ENCODE measurements at regions not wholly inside any gene's neighbourhood (a gene's known extent, or its start where the extent isn't known, plus 50 kb on each side); places are given as distances from the start of the nearest gene placed in this dataset.

DNA sequence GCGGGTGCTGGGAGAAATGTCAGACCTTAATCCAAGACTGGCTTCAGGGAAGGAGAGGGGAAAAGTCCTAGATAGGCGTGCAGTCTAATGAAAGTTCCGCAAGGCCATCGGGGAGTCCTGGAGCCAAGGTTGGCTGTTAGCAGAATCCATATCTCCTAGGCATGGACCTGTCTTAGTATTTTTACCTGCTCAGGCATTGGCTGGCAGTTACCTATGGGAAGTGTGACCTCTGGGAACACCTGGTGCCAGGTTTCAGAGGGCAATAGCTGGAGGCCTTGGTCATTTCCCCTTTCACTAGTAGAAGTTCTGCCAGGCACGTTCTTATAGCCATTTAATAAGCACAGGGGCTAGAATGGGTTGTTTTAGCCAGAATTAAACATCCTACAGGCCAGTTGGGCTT lies 330.8 kb upstream of the SEMA6D start:
- TF ChIP-seq POLR2A (IDR thresholded peaks at IDR 0.05; ENCODE audit: extremely low read depth, insufficient read length) (no peak), MYC (IDR thresholded peaks at IDR 0.05; ENCODE audit: low read depth, low read length) (no peak)
- TF ChIP-seq, protein P1, sequence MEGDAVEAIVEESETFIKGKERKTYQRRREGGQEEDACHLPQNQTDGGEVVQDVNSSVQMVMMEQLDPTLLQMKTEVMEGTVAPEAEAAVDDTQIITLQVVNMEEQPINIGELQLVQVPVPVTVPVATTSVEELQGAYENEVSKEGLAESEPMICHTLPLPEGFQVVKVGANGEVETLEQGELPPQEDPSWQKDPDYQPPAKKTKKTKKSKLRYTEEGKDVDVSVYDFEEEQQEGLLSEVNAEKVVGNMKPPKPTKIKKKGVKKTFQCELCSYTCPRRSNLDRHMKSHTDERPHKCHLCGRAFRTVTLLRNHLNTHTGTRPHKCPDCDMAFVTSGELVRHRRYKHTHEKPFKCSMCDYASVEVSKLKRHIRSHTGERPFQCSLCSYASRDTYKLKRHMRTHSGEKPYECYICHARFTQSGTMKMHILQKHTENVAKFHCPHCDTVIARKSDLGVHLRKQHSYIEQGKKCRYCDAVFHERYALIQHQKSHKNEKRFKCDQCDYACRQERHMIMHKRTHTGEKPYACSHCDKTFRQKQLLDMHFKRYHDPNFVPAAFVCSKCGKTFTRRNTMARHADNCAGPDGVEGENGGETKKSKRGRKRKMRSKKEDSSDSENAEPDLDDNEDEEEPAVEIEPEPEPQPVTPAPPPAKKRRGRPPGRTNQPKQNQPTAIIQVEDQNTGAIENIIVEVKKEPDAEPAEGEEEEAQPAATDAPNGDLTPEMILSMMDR (IDR thresholded peaks at IDR 0.05; ENCODE audit: low read depth, low read length): no peak
- TF ChIP-seq, protein P2, sequence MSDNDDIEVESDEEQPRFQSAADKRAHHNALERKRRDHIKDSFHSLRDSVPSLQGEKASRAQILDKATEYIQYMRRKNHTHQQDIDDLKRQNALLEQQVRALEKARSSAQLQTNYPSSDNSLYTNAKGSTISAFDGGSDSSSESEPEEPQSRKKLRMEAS (IDR thresholded peaks at IDR 0.05; ENCODE audit: low read depth, low read length): no peak
- DNase-seq (ENCODE audit: low read depth): no peak
- H3K4me3 ChIP-seq (ENCODE audit: low read depth, low read length): no peak overlapping the region

DNA sequence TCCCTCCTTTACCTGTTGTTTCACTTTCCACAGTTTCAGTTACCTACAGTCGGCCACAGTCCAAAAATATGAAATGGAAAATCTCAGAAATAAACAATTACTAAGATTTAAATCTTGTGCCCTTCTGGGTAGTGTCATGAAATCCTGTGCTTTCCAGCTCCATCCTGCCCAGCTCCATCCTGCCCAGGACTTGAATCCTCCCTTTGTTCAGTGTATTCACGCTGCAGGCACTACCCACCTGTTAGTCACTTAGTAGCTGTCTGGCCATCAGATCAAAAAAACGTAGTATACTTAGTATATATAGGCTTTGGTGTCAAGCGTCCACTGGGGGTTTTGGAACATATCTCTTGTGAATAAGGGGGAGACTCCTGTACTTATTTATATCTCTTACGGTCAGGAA lies 329.0 kb upstream of the SEMA6D start:
- no peak for TF ChIP-seq POLR2A (IDR thresholded peaks at IDR 0.05; ENCODE audit: extremely low read depth, insufficient read length)
- TF ChIP-seq, protein P2 (IDR thresholded peaks at IDR 0.05; ENCODE audit: low read depth, low read length): no peak
- TF ChIP-seq, protein P1 (IDR thresholded peaks at IDR 0.05; ENCODE audit: low read depth, low read length): no peak
- no peak for TF ChIP-seq MYC (IDR thresholded peaks at IDR 0.05; ENCODE audit: low read depth, low read length)
- no peak for DNase-seq (ENCODE audit: low read depth)
- H3K4me3 ChIP-seq (ENCODE audit: low read depth, low read length): no peak overlapping the region

DNA sequence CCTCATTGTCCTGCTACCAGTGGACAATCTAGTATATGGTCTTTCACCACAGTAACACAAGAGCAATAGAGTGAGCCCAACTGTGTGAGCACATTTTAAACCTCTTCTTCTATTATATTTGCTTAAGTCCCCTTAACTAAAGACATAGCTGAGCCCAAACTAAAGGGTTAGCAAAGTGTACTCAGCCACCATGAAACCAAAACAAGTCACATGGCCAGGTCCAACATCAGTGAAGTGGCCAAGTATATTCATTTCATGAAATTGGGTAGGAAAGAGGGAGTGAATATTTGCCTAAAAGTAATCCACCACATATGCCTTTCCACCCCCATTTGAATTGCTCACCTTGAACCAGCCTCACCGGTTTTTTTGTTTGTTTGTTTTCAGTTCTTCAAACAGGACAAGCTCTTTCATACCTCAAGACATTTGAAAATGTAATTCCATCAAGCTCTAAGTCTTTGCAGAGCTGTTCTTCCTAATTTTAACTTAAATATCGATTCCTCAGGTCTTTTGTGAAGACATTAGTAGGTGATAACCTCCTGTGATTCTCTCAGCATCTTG lies 327.0 kb upstream of the SEMA6D start:
- no peak for DNase-seq (ENCODE audit: low read depth)
- H3K4me3 ChIP-seq (ENCODE audit: low read depth, low read length): no peak overlapping the region
- TF ChIP-seq, protein P1 (IDR thresholded peaks at IDR 0.05; ENCODE audit: low read depth, low read length): no peak
- TF ChIP-seq POLR2A (IDR thresholded peaks at IDR 0.05; ENCODE audit: extremely low read depth, insufficient read length) (no peak), MYC (IDR thresholded peaks at IDR 0.05; ENCODE audit: low read depth, low read length) (no peak)
- TF ChIP-seq, protein P2 (IDR thresholded peaks at IDR 0.05; ENCODE audit: low read depth, low read length): no peak

DNA sequence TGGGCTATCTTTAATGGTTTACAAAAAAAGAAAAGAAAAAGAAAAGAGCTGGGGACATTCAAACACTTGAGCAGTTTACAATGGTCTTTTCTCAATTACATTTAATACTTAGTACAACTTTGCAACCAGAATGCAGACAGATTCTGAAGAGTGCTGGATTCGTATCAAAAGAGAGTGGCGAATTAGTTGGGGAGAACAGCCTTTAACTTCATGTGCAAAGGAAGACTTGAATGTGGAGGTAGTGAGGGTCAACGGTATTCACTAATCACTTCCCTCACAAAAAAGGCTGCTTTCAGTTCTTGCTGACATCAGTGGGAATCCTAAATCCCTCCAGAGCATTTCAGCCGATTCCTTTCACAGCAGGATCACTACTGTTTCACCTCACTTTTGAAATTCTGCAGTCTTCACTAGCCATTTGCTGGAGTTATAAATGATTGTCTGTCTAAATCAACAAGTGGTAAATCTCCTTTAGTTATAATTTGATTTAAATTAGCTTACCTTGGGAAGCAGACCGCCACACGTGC lies 323.0 kb upstream of the SEMA6D start:
- TF ChIP-seq, protein P2 (IDR thresholded peaks at IDR 0.05; ENCODE audit: low read depth, low read length): no peak
- TF ChIP-seq, protein P1 (IDR thresholded peaks at IDR 0.05; ENCODE audit: low read depth, low read length): no peak
- TF ChIP-seq POLR2A (IDR thresholded peaks at IDR 0.05; ENCODE audit: extremely low read depth, insufficient read length) (no peak), MYC (IDR thresholded peaks at IDR 0.05; ENCODE audit: low read depth, low read length) (no peak)
- H3K4me3 ChIP-seq (ENCODE audit: low read depth, low read length): no peak overlapping the region
- DNase-seq (ENCODE audit: low read depth): no peak

DNA sequence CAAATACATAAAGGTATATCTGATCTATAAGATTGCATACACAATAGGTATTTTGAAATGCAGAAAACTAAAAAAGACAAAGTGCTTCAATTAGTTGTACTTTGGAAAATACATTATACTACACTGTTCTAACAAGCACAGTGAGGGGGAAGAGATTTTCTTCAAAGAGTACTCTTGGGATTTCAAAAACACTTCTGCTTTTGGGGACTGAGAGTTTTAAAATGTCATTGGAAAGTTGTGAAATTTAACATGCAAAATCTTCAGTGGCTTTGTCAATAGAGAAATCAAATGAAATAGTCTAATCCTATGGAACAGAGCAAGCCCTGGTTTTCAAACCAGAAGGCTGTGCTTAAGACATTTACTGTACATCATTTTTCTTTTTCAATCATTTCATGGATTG lies 322.2 kb upstream of the SEMA6D start:
- peak; percentile 5 for DNase-seq (ENCODE audit: low read depth)
- TF ChIP-seq, protein P1 (IDR thresholded peaks at IDR 0.05; ENCODE audit: low read depth, low read length): no peak
- TF ChIP-seq POLR2A (IDR thresholded peaks at IDR 0.05; ENCODE audit: extremely low read depth, insufficient read length) (no peak), MYC (IDR thresholded peaks at IDR 0.05; ENCODE audit: low read depth, low read length) (no peak)
- TF ChIP-seq, protein P2 (IDR thresholded peaks at IDR 0.05; ENCODE audit: low read depth, low read length): no peak
- H3K4me3 ChIP-seq (ENCODE audit: low read depth, low read length): no peak overlapping the region
